Gastrocnemius medialis (tissue), 4 donors: ENCODE measurements at regions not wholly inside any gene's neighbourhood (a gene's known extent, or its start where the extent isn't known, plus 50 kb on each side); places are given as distances from the start of the nearest gene placed in this dataset.

Experiments used
- POLR2A ChIP-seq, 2 donors: fragments of 450-650 bp; IDR thresholded peaks; one replicate each; pipeline ENCODE4 v1.6.1; 2017; ENCODE audit warnings: antibody characterized with exemption in 2 of 2, mild to moderate bottlenecking in 2 of 2, moderate library complexity in 2 of 2
- TF ChIP-seq, protein P1 (sequence below), 5 experiments: fragments of 450-650 bp in 3 of 5; fragments of 200-600 bp in 2 of 5; sonication (generic) in 2 of 5; IDR thresholded peaks in 4 of 5; conservative IDR thresholded peaks in 1 of 5; 1 replicate in 4 of 5; 2 replicates in 1 of 5; pipeline ENCODE4 v1.5.1; 2016 to 2019; ENCODE audit warnings: antibody characterized with exemption in 5 of 5, mild to moderate bottlenecking in 3 of 5, moderate library complexity in 3 of 5

DNA sequence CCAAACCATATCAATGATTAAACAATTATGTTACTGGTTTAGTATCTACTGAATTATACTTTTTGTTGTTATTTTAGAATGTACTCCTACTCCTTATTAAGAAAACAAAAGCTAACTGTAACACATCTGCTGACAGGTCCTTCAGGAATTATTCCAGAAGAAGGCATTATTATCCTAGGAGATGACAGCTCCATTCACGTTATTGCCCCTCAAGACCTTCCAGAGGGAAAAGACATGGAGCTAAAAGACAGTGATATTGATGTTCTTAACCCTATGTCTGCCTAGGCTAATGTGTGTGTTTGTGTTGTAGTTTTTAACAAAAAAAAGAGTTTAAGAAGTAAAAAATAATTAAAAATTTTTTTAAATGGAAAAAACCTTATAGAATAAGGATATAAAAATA lies 206.8 kb upstream of the KLHL4 start:
- TF ChIP-seq POLR2A (IDR thresholded peaks at IDR 0.05): no peak
- TF ChIP-seq, protein P1, sequence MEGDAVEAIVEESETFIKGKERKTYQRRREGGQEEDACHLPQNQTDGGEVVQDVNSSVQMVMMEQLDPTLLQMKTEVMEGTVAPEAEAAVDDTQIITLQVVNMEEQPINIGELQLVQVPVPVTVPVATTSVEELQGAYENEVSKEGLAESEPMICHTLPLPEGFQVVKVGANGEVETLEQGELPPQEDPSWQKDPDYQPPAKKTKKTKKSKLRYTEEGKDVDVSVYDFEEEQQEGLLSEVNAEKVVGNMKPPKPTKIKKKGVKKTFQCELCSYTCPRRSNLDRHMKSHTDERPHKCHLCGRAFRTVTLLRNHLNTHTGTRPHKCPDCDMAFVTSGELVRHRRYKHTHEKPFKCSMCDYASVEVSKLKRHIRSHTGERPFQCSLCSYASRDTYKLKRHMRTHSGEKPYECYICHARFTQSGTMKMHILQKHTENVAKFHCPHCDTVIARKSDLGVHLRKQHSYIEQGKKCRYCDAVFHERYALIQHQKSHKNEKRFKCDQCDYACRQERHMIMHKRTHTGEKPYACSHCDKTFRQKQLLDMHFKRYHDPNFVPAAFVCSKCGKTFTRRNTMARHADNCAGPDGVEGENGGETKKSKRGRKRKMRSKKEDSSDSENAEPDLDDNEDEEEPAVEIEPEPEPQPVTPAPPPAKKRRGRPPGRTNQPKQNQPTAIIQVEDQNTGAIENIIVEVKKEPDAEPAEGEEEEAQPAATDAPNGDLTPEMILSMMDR (IDR thresholded peaks at IDR 0.05 in 4 of 5, conservative IDR thresholded peaks at IDR 0.05 in 1 of 5): no peak
